ENCODE measurements at regions not wholly inside any gene's neighbourhood (a gene's known extent, or its start where the extent isn't known, plus 50 kb on each side); places are given as distances from the start of the nearest gene placed in this dataset.

GRCh38 chr2:10183146-10183675 lies 60.7 kb downstream of the RRM2 start:
- Histone ChIP-seq H3K4me3 (no peak overlapping the region), H3K27ac (no peak overlapping the region)

- no peak overlapping the region for H3K4me3 ChIP-seq
- no peak overlapping the region for H3K27ac ChIP-seq
Measured at GRCh38 chr2:10184421-10184820, 61.9 kb downstream of the RRM2 start.

DNA sequence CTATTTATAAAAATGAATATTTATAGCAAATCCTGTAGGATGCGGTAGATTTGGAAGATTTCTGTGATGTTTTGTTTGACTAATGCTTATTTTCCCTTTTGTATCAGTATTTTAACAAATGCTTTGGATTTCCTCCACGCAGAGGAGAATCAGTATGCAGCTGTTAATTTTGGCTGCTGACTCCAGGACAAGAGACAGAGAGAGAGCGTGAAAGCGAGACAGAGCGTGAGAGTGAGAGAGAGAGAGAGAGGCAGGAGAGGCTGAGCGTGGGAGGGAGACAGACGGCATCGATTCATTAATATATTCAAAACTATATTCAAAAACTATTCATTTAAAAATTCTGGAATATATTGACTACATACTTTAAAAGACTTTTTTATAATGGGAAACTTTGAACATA lies 62.5 kb downstream of the RRM2 start:
- no peak overlapping the region for H3K4me3 ChIP-seq

GRCh38 chr2:10185755-10186154 lies 63.2 kb downstream of the RRM2 start:
- Histone ChIP-seq H3K27ac (no peak overlapping the region), H3K4me3 (no peak overlapping the region)

More for the DNA sequence above, 62.5 kb downstream of the RRM2 start:
- no peak overlapping the region for H3K27ac ChIP-seq

DNA sequence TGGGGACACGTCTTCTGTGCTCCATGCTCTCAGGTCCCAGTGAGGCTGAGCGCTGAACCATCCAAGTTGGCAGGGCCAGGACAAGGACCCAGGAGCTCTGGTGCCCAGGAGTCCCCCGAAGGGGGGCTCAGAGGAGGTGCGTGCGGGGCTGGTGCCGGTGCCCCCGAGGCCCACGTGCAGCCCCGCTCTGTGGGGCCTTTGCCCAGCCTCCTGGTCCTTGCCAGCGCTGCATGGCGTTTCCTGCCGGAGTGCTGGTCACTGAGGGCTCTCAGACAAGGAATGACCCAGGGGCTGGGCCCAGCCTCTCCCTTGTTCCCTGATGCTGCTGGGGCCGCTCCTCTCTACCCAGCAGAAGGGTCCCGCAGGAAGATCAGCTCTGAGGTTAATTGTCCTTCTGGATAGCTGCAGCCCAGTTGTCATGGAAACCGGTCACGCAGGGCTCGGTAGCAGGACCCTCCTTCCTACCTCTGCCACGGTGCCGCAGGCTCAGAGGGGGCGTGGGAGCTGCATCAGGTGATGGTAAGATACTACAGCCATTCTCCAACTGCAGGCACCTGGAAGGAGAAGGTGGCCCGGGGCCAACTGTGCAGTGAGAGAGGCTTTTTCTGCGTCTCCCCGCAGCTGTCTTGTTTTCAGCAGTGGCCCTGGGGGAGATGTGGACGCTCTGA lies 64.5 kb downstream of the RRM2 start:
- no peak overlapping the region for H3K27ac ChIP-seq

DNA sequence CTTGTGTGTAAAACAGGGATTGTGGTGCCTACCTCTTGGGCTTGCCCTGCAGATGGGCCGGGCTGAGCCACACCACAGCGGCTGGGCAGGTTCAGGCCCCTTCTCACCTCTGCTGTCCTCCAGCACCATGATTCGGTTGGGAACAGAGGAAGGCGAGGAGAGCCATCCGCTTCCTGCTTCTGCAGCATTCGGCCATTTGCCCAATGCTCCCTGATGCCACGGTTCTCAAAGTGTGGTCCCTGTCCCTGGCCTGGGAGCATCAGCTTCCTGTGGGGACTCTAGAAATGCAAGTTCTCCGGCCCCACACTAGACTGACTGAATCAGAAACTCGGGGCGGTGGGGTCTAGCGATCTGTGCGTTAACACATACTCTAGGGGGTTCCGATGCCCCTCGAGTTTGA lies 65.1 kb downstream of the RRM2 start:
- Histone ChIP-seq H3K4me3 (no peak overlapping the region), H3K27ac (no peak overlapping the region)

More for the DNA sequence above, 64.5 kb downstream of the RRM2 start:
- no peak overlapping the region for H3K4me3 ChIP-seq

DNA sequence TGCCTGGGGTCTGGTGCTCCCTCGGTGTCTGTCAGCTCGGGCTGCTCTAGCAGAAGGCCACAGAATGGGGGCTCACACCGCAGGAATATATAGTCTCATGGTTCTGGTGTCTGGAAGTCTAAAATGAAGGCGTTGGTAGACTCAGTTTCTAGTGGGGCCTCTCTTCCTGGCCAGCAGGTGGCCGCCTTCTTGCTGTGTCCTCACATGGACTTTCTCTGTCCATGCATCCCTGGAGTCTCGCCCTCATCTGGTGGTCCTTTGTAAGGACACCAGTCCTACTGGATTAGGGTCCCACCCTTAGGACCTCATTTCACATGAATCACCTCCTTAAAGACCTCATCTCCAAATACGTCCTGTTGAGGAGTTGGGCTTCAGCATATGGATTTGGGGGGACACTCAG lies 65.7 kb downstream of the RRM2 start:
- H3K4me3 ChIP-seq, result no peak overlapping the region
- no peak overlapping the region for H3K27ac ChIP-seq

DNA sequence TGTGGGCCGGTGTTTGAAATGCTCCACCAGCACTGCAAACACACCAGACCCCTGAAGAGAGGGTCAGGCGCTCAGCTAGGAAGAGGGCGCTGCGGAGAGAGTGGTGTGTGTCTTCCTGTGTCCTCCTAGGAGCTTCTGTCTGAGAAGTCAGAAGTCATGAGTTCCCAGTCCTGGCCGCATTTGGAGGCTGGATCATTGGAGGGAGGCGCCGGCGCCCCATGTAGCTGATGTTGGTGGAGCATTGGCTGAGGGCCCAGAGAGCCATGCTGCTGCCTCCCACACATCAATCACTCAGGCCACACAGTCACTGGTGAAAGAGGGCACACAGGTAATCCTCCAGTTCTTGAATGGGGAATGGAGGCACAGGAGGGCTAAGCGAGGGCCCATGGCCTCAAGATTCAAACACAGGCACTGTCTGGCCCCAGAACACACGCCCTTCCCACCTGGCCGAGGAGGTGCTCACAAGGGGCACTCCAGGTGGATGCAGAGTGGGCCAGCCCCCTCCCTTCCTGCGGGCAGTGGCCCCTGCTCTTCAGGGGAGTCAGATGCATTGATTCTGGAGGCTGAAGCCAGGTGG lies 66.3 kb downstream of the RRM2 start:
- no peak overlapping the region for H3K4me3 ChIP-seq
- no peak overlapping the region for H3K27ac ChIP-seq

DNA sequence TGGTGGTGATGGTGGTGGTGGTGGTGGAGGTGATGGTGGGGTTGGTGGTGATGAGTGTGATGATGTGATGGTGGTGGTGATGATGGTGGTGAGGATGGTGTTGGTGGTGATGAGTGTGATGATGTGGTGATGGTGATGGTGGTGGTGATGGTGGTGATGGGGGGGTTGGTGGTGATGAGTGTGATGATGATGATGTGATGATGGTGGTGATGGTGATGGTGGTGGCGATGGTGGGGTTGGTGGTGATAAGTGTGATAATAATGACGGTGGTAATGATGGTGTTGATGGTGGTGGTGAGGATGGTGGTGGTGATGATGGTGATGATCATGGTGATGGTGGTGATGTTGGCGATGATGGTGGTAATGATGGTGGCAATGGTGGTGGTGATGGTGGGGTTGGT lies 67.7 kb downstream of the RRM2 start:
- H3K27ac ChIP-seq, result no peak overlapping the region
- H3K4me3 ChIP-seq, result no peak overlapping the region

- H3K27ac ChIP-seq, result no peak overlapping the region
- H3K4me3 ChIP-seq, result no peak overlapping the region
Measured at GRCh38 chr2:10190737-10191532, 68.4 kb downstream of the RRM2 start.

GRCh38 chr2:10191554-10191953 lies 69.0 kb downstream of the RRM2 start:
- Histone ChIP-seq H3K4me3 (no peak overlapping the region), H3K27ac (no peak overlapping the region)

DNA sequence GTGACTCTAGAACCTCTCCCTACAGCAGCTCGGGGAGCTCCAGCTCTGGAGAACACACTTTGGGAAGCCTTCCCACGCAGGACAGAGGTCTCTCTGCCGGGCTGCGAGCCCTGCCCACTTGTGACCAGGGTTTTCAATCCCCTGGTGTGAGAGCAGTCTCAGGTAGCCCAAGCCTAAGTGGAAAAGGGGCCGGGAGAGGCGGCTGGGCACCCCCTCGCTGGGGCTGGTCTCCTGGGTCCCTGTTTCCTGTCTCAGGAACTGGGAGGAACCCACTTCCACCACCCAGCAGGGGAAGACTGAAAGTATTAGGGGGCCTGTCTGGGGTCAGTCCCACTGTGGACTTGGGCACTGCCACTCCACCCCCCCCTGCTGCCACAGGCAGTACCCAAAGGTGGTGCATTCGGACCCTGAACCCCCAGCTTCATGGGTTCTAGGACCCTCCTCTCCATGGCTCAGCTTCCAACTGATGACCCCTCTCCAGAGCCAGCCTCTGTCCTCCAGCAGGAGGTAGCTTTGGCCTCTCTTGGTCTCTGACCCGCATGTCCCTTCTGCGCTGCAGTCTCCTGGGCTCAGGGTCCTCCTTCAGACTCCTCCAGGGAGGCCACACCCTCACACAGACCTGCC lies 70.0 kb downstream of the RRM2 start:
- Histone ChIP-seq H3K4me3 (no peak overlapping the region), H3K27ac (no peak overlapping the region)

- peak overlapping the region in 1 of 21 experiments; percentile 18 for H3K27ac ChIP-seq
Measured at GRCh38 chr2:10193276-10193795, 70.8 kb downstream of the RRM2 start.

GRCh38 chr2:10193851-10194820 lies 71.6 kb downstream of the RRM2 start:
- peak overlapping the region in 1 of 21 experiments; percentile 18 for H3K27ac ChIP-seq
- H3K4me3 ChIP-seq, result no peak overlapping the region

More at GRCh38 chr2:10193276-10193795, 70.8 kb downstream of the RRM2 start:
- no peak overlapping the region for H3K4me3 ChIP-seq

DNA sequence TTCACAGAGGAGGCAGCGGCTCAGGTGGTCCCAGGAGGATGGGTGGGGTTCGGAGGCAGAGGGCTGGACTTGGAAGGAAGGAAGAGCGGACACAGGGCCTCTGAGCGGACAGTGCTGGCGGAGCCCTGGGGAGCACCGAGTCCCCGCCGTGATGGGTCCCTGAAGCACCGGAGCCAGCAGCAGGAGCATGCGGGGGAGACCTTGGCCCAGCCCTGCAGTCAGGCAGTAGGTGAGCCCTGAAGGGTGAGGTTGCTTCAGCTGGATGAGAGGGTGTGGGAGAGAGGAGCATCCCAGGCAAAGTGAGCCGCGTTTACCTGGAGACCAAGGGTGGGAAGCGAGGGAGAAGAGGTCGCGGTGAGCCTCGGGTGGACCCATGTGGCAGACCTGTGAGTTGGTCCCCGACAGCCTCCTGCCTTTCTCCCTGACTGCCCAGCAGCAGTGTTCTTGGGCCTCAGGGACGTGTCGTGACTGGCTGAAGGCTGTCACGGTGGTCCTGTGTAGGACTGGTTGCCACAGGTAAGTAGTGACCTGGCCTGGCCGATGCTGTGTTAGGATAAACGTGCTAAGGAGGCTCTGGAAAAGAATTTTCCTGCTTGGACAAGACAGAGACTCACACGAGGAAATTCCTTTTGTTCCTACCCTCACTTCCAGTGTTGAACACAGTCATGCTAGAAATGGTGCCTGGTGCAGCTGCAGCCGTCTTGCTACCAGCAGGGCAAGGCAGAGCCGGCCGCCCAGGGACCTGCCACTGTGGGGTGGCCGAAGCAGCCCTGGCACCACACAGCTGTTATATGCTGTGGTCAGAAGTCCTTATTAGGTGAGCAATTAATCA lies 73.0 kb downstream of the RRM2 start:
- H3K27ac ChIP-seq, result no peak overlapping the region

GRCh38 chr2:10196110-10196892 lies 73.8 kb downstream of the RRM2 start:
- Histone ChIP-seq H3K27ac (no peak overlapping the region), H3K4me3 (no peak overlapping the region)

More for the DNA sequence above, 73.0 kb downstream of the RRM2 start:
- no peak overlapping the region for H3K4me3 ChIP-seq

Data from skin epidermis (tissue), 12 donors.